Endodermal cell (in vitro differentiated cells): ENCODE measurements at regions not wholly inside any gene's neighbourhood (a gene's known extent, or its start where the extent isn't known, plus 50 kb on each side); places are given as distances from the start of the nearest gene placed in this dataset.

Experiments used
- DNase-seq: peaks from one replicate; pipeline ENCODE4 v3.0.0-alpha.2; 2017
- H3K27ac ChIP-seq: 2 replicates; pipeline ENCODE4 v1.5.1; 2013; ENCODE audit warnings: mild to moderate bottlenecking, low read depth, low read length, moderate library complexity
- H3K27me3 ChIP-seq: 2 replicates; pipeline ENCODE4 v1.6.1; 2013; ENCODE audit warnings: mild to moderate bottlenecking, low read length, moderate library complexity; ENCODE audit not compliant: insufficient read depth, control insufficient read depth, poor library complexity, severe bottlenecking
- H3K36me3 ChIP-seq: 2 replicates; pipeline ENCODE4 v1.7.0; 2013; ENCODE audit warnings: mild to moderate bottlenecking, low read length, moderate library complexity; ENCODE audit not compliant: control insufficient read depth, insufficient read depth
- H3K4me1 ChIP-seq: one replicate; pipeline ENCODE4 v1.7.0; 2013; ENCODE audit warnings: low read length; ENCODE audit not compliant: control insufficient read depth, insufficient read depth
- H3K4me3 ChIP-seq: 2 replicates; pipeline ENCODE4 v1.5.1; 2013; ENCODE audit warnings: mild to moderate bottlenecking, low read length, moderate library complexity
- H3K9ac ChIP-seq: 2 replicates; pipeline ENCODE4 v1.6.1; 2013; ENCODE audit warnings: mild to moderate bottlenecking, low read length, moderate library complexity; ENCODE audit not compliant: poor library complexity, severe bottlenecking; ENCODE audit errors: extremely low read depth
- H3K9me3 ChIP-seq: 2 replicates; pipeline ENCODE4 v1.6.1; 2013; ENCODE audit warnings: mild to moderate bottlenecking, low read length, moderate library complexity; ENCODE audit not compliant: control insufficient read depth
- H3K27ac Mint-ChIP-seq: 2 replicates; pipeline ENCODE4 v1.8.0; 2020; ENCODE audit warnings: mixed read lengths
- H3K27me3 Mint-ChIP-seq: 2 replicates; pipeline ENCODE4 v1.8.0; 2021; ENCODE audit warnings: mild to moderate bottlenecking, mixed read lengths; ENCODE audit not compliant: insufficient read depth
- H3K36me3 Mint-ChIP-seq: 2 replicates; pipeline ENCODE4 v1.8.0; 2020; ENCODE audit warnings: low read depth, mixed read lengths
- H3K4me1 Mint-ChIP-seq: 2 replicates; pipeline ENCODE4 v1.8.0; 2020; ENCODE audit warnings: mixed read lengths
- H3K4me3 Mint-ChIP-seq: 2 replicates; pipeline ENCODE4 v1.8.0; 2020; ENCODE audit warnings: mild to moderate bottlenecking, moderate library complexity, mixed read lengths
- H3K9me3 Mint-ChIP-seq: 2 replicates; pipeline ENCODE4 v1.8.0; 2020; ENCODE audit warnings: mild to moderate bottlenecking, mixed read lengths
- CTCF ChIP-seq: fragments of 200-600 bp; sonication (generic); conservative IDR thresholded peaks from 2 replicates; pipeline ENCODE4 v1.5.0; 2021; ENCODE audit warnings: antibody characterized with exemption, mild to moderate bottlenecking
- WGBS, 2 experiments: methylation state at CpG; one replicate each; pipeline versions ENCODE4 v1.1.5 to v1.1.7; 2013; ENCODE audit warnings: missing lambda C conversion rate in 2 of 2, mixed read lengths in 1 of 2; ENCODE audit not compliant: insufficient coverage in 1 of 2, insufficient read length in 1 of 2; 5-methylcytosine and 5-hydroxymethylcytosine counted together

GRCh38 chr5:74576941-74577456, 63.5 kb downstream of the ENC1 start:
- H3K27me3 Mint-ChIP-seq: no peaks in the 10 kb centered on the region
- no peaks in the 10 kb centered on the region for H3K27me3 ChIP-seq
- H3K27ac ChIP-seq: no peak overlapping the region
- H3K4me3 ChIP-seq: no peak overlapping the region
- no peaks in the 10 kb centered on the region for H3K36me3 Mint-ChIP-seq
- H3K9me3 Mint-ChIP-seq: no peaks in the 10 kb centered on the region
- WGBS, 2 experiments: 89% methylated on average over 6 of the region's 6 CpGs; no CpG with 5 or more reads in 1 of the 2 experiments
- no peak overlapping the region for H3K27ac Mint-ChIP-seq
- no peak for DNase-seq
- TF ChIP-seq CTCF: no peak
- H3K4me3 Mint-ChIP-seq: no peak overlapping the region
- H3K9ac ChIP-seq: no peak overlapping the region
- H3K36me3 ChIP-seq: no peaks in the 10 kb centered on the region
- peaks cover 34% of the 10 kb centered on the region for H3K4me1 Mint-ChIP-seq
- no peaks in the 10 kb centered on the region for H3K9me3 ChIP-seq
- peaks cover 7% of the 10 kb centered on the region for H3K4me1 ChIP-seq

GRCh38 chr5:74575741-74576538, 64.6 kb downstream of the ENC1 start:
- 89 to 91% methylated on average over 14 to 15 of the region's 15 CpGs for WGBS, 2 experiments
- no peak overlapping the region for H3K27ac Mint-ChIP-seq
- TF ChIP-seq CTCF: no peak
- H3K27me3 Mint-ChIP-seq: no peaks in the 10 kb centered on the region
- H3K9ac ChIP-seq: no peak overlapping the region
- H3K4me1 Mint-ChIP-seq: peaks cover 28% of the 10 kb centered on the region
- peaks cover 2% of the 10 kb centered on the region for H3K9me3 Mint-ChIP-seq
- H3K27me3 ChIP-seq: no peaks in the 10 kb centered on the region
- no peak for DNase-seq
- H3K27ac ChIP-seq: no peak overlapping the region
- no peak overlapping the region for H3K4me3 ChIP-seq
- peaks cover 7% of the 10 kb centered on the region for H3K4me1 ChIP-seq
- no peaks in the 10 kb centered on the region for H3K9me3 ChIP-seq
- H3K4me3 Mint-ChIP-seq: no peak overlapping the region
- no peaks in the 10 kb centered on the region for H3K36me3 Mint-ChIP-seq
- no peaks in the 10 kb centered on the region for H3K36me3 ChIP-seq

GRCh38 chr5:74570250-74570649, 70.3 kb downstream of the ENC1 start:
- H3K27ac Mint-ChIP-seq: no peak overlapping the region
- H3K9me3 Mint-ChIP-seq: peaks cover 22% of the 10 kb centered on the region
- no peaks in the 10 kb centered on the region for H3K36me3 Mint-ChIP-seq
- H3K4me1 Mint-ChIP-seq: peaks cover 15% of the 10 kb centered on the region
- TF ChIP-seq CTCF: no peak
- no peaks in the 10 kb centered on the region for H3K4me1 ChIP-seq
- H3K27me3 ChIP-seq: no peaks in the 10 kb centered on the region
- no peak overlapping the region for H3K4me3 ChIP-seq
- no peaks in the 10 kb centered on the region for H3K27me3 Mint-ChIP-seq
- 20 to 84% methylated on average over 1 to 2 of the region's 2 CpGs for WGBS, 2 experiments
- no peak overlapping the region for H3K4me3 Mint-ChIP-seq
- no peaks in the 10 kb centered on the region for H3K36me3 ChIP-seq
- DNase-seq: no peak
- H3K27ac ChIP-seq: no peak overlapping the region
- H3K9me3 ChIP-seq: peaks cover 8% of the 10 kb centered on the region
- no peak overlapping the region for H3K9ac ChIP-seq
